GM21447 (cell line): ENCODE measurements at regions not wholly inside any gene's neighbourhood (a gene's known extent, or its start where the extent isn't known, plus 50 kb on each side); places are given as distances from the start of the nearest gene placed in this dataset.
"Not testable (repeated sequence)": the region's sequence is repeated elsewhere in the genome, so short reads cannot be mapped to it uniquely, and the experiment has no call there.

Experiments
- ATAC-seq: cut with Tn5 transposase; IDR thresholded peaks from one replicate; pipeline ENCODE4 v1.9.1; 2021; ENCODE audit not compliant: unreplicated experiment

DNA sequence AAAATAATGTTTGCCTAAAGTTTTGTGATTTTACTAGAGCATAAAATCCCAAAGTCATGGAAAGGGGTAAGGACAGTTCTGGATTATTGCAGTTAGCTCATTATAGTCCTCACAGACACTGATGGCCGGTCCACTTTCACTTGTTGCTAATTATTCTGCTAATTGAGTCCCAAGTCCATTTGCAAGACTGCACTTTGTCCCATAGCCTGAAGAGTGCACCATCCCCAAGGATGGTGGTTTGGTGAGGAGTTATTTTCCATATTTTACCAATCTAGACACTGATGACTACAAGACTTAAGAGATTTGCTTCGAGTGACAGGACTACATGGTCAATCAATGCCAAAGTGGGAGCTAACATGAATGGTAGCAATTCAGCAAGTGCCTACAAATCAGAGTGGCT lies 181.8 kb upstream of the CACNA2D1 start:
- ATAC-seq = no peak

- no peak for ATAC-seq
Observed at GRCh38 chr7:82624965-82625364, 181.4 kb upstream of the CACNA2D1 start.

DNA sequence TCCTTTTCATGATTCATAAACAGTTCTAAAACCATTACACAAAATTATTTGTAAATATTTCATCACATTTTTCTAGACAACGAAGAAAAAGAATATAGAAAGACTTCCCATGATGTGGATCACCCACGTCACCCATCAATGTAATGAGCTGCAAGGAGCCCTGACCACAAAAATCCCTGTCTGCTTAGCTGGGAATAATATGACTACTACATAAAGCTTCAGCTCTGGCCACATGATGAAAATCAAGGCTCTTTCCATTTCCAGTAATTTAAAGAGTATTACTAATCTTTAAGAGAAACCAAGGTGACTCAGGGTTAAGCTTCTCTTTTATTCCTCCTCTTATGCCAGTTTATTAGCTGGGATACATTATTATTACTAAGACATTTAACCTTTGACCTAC lies 180.8 kb upstream of the CACNA2D1 start:
- no peak for ATAC-seq

DNA sequence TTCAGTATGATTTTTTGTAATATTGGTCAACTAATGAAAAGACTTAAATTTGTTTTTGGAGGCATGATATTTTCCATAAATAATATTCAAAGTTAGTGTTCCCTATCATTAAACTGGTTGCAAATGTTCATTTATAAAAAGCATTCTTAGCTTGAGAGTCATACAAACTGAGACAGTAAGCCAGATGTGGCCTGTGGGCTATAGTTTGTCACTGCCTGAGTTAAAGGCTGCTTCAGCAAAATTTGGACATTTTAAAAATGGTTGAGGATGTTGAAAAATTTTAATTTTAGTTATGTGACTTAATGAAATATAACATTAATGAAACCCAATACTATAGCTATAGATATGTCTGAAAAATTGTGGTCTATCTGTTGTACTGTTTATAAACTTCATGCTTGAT lies 180.2 kb upstream of the CACNA2D1 start:
- no peak for ATAC-seq

GRCh38 chr7:82617156-82617555 lies 173.6 kb upstream of the CACNA2D1 start:
- ATAC-seq = no peak

DNA sequence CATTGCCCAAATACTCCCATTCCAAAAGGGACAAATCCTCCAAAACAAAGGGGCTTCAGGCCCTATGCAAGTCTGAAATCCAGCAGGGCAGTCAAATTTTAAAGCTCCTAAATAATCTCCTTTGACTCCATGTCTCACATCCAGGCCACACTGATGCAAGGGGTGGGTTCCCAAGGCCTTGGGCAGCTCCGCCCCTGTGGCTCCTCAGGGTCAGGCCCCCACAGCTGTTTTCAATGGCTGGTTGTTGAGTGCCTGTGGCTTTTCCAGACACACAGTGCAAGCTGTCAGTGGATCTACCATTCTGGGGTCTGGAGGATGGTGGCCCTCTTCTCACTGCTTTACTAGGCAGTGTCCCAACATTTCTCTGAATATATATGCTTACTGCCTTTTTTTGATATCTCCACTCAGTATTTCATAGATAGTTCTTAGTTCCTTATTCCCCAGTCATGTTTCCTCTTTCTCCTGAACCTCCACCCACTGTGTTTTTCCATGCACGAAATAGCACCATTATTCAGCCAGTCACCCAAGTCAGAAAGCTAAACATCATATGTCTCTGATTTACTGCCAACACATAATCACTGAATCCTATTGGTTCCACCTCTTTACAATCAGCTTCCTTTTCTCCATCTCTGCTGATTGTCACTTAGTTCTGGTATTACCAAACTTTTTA lies 172.6 kb upstream of the CACNA2D1 start:
- ATAC-seq = no peak

DNA sequence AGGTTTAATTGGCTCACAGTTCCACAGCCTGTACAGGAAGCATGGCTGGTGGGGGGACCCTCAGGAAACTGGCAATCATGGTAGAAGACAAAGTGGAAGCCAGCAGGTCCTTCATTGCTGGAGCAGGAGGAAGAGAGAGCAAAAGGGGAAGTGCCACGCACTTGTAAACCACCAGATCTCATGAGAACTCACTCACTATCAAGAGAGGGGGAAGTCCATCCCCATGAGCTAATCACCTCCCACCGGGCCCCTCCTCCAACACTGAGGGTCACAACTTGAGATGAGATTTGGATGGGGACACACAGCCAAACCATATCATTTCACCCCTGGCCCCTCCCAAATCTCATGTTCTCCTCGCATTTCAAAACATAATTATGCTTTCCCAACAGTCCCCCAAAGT lies 171.9 kb upstream of the CACNA2D1 start:
- no peak for ATAC-seq

DNA sequence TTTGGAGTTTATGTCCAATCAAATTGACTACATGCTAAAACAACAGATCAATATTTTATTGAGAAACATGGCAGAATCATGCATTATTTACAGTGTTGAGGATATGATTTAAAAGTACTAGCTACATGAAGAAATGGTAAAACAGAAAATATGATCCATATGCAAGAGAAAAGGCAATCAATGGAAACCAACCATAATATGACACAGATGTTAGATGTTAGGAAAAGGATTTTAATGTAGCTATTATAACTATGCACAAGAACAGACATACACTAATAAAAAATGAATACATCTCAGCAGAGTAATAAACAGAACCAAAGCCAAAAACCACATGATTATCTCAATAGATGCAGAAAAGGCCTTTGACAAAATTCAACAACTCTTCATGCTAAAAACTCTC lies 166.2 kb upstream of the CACNA2D1 start:
- ATAC-seq = no peak

DNA sequence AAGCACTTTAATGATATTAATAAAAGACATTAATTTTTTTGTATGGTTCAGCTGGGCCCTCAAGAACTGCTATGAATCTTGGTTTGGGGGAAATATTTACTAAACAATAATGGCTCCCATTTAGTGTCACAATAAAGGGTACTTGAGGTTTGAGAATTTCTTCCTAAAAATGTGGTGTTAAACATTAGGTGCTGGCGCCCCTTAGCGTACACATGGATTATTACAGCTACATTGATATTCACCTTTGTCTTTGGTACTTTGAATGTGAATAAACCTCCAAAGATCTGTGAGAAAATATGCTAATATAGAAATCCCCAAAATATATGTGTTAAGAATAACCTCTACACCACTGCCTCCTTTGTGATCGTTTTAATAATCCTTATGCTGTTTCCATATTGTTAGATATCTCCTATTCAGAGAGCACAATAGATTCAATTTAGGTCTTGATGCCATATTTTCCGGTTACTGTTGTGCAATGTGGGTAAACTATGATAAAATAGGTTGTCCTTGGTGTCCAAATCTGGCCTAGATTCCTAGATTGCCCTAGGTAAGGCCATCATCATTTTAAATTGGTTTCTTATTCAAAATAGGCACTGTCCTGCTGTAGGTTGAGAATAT lies 161.8 kb upstream of the CACNA2D1 start:
- no peak for ATAC-seq

- ATAC-seq = no peak
Observed at GRCh38 chr7:82602066-82602465, 158.5 kb upstream of the CACNA2D1 start.

- ATAC-seq = no peak
Observed at GRCh38 chr7:82600531-82600930, 157.0 kb upstream of the CACNA2D1 start.

DNA sequence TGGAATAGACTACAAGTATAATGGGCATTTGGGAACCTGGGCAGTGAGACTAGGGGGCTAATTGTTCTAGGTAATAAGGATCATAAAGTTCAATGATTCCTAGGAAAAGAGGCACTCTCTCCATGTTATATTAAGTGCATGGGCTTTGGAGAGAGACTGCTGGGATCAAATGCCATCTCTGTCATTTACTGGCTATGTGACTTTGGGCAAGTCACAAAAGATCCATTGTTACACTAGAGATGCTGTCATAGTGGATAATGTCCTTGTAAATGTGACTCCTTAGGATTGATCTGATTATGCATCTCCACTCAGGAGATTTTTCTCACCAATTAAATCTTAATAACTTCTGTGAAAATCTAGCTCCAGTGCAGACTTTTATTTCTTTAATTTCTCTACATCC lies 156.3 kb upstream of the CACNA2D1 start:
- no peak for ATAC-seq

DNA sequence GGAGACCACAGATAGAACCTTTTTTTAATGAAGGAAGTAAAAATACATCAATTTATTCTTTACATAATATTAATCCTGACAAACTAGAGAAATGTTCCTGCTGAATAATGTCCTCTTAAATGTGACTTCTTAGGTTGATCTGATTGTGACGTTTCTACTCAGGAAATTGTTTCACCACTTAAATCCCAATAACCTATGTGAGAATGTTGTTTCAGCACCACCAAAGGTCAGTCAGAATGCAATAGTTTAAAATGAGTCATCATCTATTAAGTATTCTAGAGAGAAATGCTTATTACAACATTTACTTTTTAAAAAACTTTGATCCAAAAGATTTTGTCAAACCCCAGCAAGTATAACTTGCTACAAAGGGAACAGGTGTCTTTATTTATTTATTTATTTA lies 155.4 kb upstream of the CACNA2D1 start:
- ATAC-seq = no peak

DNA sequence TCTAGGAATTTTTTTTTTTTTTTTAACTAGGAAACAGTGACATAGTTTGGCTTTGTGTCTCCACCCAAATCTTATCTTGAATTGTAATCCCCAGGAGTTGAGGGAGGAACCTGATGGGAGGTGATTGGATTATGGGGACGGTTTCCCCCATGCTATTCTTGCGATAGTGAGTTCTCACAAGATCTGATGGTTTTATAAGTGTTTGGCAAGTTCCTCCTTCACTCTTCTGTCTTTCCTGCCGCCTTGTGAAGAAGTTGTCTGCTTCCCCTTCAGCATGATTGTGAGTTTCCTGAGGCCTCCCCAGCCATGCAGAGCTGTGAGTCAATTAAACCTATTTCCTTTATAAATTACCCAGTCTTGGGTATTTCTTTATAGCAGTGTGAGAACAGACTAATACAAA lies 152.2 kb upstream of the CACNA2D1 start:
- ATAC-seq = not testable (repeated sequence)

DNA sequence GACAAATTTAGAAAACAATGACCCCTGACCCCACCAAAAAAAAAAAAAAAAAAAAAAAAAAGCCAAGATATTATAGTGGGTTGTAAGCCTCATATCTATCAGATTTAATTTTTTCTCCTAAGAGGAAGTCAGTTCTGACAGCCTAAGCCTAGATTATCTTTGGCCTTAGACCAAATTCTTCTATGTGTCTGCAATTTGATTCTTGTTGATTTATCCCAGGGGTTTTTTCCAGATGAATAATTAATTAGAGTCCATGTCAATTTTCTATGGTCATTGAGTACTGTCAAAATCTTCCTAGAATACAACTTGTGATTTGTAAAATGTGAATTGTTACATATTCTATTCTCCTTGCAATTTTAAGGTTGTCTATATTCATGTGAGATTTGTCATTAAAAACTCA lies 151.6 kb upstream of the CACNA2D1 start:
- ATAC-seq = no peak

GRCh38 chr7:82594665-82595064 lies 151.1 kb upstream of the CACNA2D1 start:
- ATAC-seq = no peak

DNA sequence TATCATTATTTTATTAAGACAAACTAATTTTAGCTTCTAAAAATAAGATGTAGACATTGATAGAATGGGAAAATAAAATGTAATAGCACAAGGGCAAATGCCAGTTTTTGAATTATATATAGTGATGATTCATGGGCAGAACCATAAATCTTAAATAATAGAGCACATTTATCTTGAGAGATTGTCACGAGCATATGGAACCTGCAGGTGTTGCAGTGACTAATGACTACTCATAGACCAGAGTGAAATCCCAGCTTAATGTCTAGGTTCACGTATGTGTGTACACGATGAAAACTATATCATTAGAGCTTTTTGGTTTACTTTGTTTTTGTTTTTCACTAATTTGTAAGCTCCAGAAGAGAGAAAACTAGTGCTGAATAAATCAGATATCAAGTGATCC lies 150.2 kb upstream of the CACNA2D1 start:
- ATAC-seq = no peak

DNA sequence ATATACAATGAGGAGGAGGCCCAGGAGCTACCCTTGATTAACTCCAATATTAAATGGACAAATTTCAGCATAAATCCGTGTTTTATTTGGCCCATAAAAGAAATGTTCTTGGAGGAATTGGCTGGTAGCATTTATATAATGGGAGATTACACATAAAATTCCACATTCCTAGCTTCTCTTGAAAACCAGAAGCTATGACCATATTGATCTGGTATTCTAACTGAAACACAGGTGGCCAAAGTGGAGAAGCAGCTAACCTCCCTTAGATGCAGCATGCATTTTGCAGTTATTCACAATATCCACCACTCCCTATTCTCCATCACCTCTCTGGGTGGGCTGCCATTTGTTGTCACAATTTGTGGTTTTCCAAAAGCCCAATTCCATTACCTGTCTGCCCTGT lies 148.8 kb upstream of the CACNA2D1 start:
- ATAC-seq = no peak

- no peak for ATAC-seq
Observed at GRCh38 chr7:82579047-82579446, 135.5 kb upstream of the CACNA2D1 start.

DNA sequence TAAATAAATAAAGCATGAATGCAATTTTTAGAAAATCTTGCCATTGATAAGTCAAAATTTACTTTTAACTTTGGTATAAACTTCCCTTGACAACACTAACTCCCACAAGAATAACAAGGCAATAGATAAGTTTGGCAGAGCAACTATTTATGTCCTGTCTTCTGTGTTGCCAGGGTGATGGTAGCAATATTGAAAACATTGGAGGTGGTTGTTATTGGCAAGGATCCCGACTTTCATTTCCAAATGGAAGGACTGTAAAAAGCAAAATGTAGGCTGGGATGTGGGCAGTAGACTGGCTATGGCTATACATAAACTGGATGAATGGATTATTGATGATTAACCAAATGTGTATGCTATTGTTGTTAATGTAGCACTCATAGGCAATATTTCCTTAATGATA lies 134.9 kb upstream of the CACNA2D1 start:
- ATAC-seq = no peak

- peak; percentile 95 for ATAC-seq
Observed at GRCh38 chr7:82572195-82572880, 128.8 kb upstream of the CACNA2D1 start.

- ATAC-seq = not testable (repeated sequence)
Observed at GRCh38 chr7:82571047-82571446, 127.5 kb upstream of the CACNA2D1 start.
